Transverse colon (tissue), 4 donors: ENCODE measurements at regions not wholly inside any gene's neighbourhood (a gene's known extent, or its start where the extent isn't known, plus 50 kb on each side); places are given as distances from the start of the nearest gene placed in this dataset.

ENCODE experiments used
- DNase-seq: peaks from one replicate; pipeline ENCODE4 v3.0.0-alpha.2; 2019
- H3K27ac ChIP-seq, 4 donors: fragments of 200-600 bp; sonication (generic); 2 replicates each; pipeline ENCODE4 v1.5.1; 2016 to 2018; ENCODE audit warnings: inconsistent platforms in 4 of 4
- H3K27me3 ChIP-seq: fragments of 200-600 bp; sonication (generic); 2 replicates; pipeline ENCODE4 v1.5.1; 2017; ENCODE audit warnings: inconsistent platforms
- H3K36me3 ChIP-seq, 4 donors: fragments of 200-600 bp; sonication (generic); 2 replicates each; pipeline ENCODE4 v1.5.1; 2017 to 2019; ENCODE audit warnings: inconsistent platforms in 4 of 4
- H3K4me1 ChIP-seq, 4 donors: fragments of 200-600 bp; sonication (generic); 2 replicates each; pipeline ENCODE4 v1.5.1; 2017 to 2020; ENCODE audit warnings: inconsistent platforms in 4 of 4
- H3K4me3 ChIP-seq, 4 donors: fragments of 200-600 bp; sonication (generic); 1 replicate in 1 of 4; 2 replicates in 3 of 4; pipeline versions ENCODE4 v1.5.1 to v1.6.1; 2017 to 2019; ENCODE audit warnings: inconsistent platforms in 4 of 4
- H3K9me3 ChIP-seq, 2 donors: fragments of 200-600 bp; sonication (generic); 2 replicates each; pipeline ENCODE4 v1.5.1; 2017 to 2019; ENCODE audit warnings: inconsistent platforms in 2 of 2
- EP300 ChIP-seq: sonication (generic); formaldehyde crosslinking; IDR thresholded peaks from one replicate; pipeline ENCODE4 v1.6.1; 2017; ENCODE audit warnings: antibody characterized with exemption, low read depth
- POLR2A ChIP-seq: fragments of 450-650 bp; IDR thresholded peaks from one replicate; pipeline ENCODE4 v1.6.1; 2016; ENCODE audit warnings: antibody characterized with exemption, mild to moderate bottlenecking, moderate library complexity
- POLR2AphosphoS5 ChIP-seq, 3 donors: sonication (generic); formaldehyde crosslinking; IDR thresholded peaks; one replicate each; pipeline ENCODE4 v1.6.1; 2016; ENCODE audit warnings: antibody characterized with exemption in 3 of 3
- WGBS, 2 donors: methylation state at CpG; one replicate each; pipeline ENCODE4 v1.1.5; 2018; ENCODE audit warnings: low coverage in 1 of 2; 5-methylcytosine and 5-hydroxymethylcytosine counted together
- in situ Hi-C, 4 donors: fragments of 200-750 bp; cut with MboI; loops; one replicate each; pipeline versions ENCODE4 v1.15.0 to v1.15.1; 2017; ENCODE audit warnings: low sequenced_read_pairs in 3 of 4, low pct_ligation_motif_present in 1 of 4, low pct_unique_long_range_greater_than_20kb in 1 of 4
- intact Hi-C: fragments of 100-400 bp; cut with DNase I; formaldehyde crosslinking; loops from one replicate; pipeline ENCODE4 v1.15.1; 2023; ENCODE audit warnings: low total_unique reads
- TF ChIP-seq, protein P1 (sequence below), 5 experiments: fragments of 200-600 bp in 3 of 5; fragments of 450-650 bp in 2 of 5; sonication (generic) in 3 of 5; IDR thresholded peaks; 1 replicate in 2 of 5; 2 replicates in 3 of 5; pipeline ENCODE4 v1.5.1; 2016 to 2017; ENCODE audit warnings: antibody characterized with exemption in 5 of 5, inconsistent platforms in 3 of 5, mild to moderate bottlenecking in 2 of 5, moderate library complexity in 1 of 5

DNA sequence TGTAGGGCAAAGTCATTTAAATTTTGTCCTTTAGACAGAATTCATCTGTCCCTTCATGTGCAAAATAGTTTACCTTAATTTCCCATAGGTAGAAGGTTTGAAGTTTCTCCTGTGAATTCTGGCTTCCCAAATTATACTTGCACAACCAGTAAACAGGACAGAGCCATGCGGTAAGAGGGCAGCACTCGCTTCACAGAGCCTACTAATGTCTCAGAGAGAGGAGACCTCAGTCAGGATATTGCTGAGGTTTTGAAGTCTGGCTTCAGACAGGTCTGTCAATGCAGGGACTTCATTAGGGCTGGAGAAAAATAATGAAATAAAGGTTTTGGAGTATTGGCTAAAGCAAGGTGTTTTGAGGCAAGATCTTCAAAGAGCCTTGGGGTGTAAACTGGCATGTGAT, 91.4 kb downstream of the ANXA1 start:
- 83 to 85% methylated on average over 2 of the region's 2 CpGs for WGBS, 2 donors
- Histone ChIP-seq H3K9me3 (no peaks in the 10 kb centered on the region), H3K27ac (no peak overlapping the region), H3K4me3 (no peak overlapping the region), H3K36me3 (no peaks in the 10 kb centered on the region), H3K27me3 (no peaks in the 10 kb centered on the region), H3K4me1 (no peaks in the 10 kb centered on the region)
- in situ Hi-C loops (no loop called here), intact Hi-C loops (no loop called here)
- TF ChIP-seq EP300: no peak
- TF ChIP-seq POLR2AphosphoS5 (IDR thresholded peaks at IDR 0.05): no peak
- TF ChIP-seq, protein P1, sequence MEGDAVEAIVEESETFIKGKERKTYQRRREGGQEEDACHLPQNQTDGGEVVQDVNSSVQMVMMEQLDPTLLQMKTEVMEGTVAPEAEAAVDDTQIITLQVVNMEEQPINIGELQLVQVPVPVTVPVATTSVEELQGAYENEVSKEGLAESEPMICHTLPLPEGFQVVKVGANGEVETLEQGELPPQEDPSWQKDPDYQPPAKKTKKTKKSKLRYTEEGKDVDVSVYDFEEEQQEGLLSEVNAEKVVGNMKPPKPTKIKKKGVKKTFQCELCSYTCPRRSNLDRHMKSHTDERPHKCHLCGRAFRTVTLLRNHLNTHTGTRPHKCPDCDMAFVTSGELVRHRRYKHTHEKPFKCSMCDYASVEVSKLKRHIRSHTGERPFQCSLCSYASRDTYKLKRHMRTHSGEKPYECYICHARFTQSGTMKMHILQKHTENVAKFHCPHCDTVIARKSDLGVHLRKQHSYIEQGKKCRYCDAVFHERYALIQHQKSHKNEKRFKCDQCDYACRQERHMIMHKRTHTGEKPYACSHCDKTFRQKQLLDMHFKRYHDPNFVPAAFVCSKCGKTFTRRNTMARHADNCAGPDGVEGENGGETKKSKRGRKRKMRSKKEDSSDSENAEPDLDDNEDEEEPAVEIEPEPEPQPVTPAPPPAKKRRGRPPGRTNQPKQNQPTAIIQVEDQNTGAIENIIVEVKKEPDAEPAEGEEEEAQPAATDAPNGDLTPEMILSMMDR (IDR thresholded peaks at IDR 0.05): no peak
- no peak for TF ChIP-seq POLR2A
- no peak for DNase-seq

- Histone ChIP-seq H3K27me3 (no peaks in the 10 kb centered on the region), H3K27ac (no peak overlapping the region), H3K9me3 (no peaks in the 10 kb centered on the region), H3K4me1 (no peaks in the 10 kb centered on the region), H3K36me3 (no peaks in the 10 kb centered on the region), H3K4me3 (no peak overlapping the region)
- no peak for TF ChIP-seq POLR2A
- TF ChIP-seq EP300: no peak
- no peak for TF ChIP-seq POLR2AphosphoS5 (IDR thresholded peaks at IDR 0.05)
- TF ChIP-seq, protein P1 (IDR thresholded peaks at IDR 0.05): no peak
- intact Hi-C loops: no loop called here
- in situ Hi-C loops: no loop called here
- no peak for DNase-seq
- WGBS, 2 donors: 80% methylated on average over 13 of the region's 13 CpGs
Observed at GRCh38 chr9:73259086-73259696, 107.5 kb downstream of the ANXA1 start.

DNA sequence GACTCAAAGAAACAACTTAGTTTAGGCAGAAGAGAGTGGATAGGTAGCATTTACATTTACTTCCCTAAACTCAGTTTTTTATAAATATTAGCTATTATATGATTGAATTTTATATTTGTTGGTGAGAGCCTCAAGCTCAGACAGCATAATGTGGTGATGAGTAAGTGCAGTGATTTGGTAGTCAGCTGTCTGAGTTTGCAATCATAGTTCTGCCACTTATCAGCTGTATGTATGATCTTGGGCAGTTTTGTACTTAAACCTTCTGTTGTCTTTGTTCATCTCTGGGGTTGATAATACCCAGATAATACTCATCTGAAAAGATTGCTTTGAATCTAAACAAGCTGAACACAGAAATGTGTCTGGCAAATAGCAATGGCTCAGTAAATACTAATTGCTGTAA, 108.8 kb downstream of the ANXA1 start:
- Histone ChIP-seq H3K4me3 (no peak overlapping the region), H3K4me1 (no peaks in the 10 kb centered on the region), H3K27ac (no peak overlapping the region), H3K36me3 (no peaks in the 10 kb centered on the region), H3K9me3 (no peaks in the 10 kb centered on the region), H3K27me3 (no peaks in the 10 kb centered on the region)
- DNase-seq: no peak
- intact Hi-C loops: no loop called here
- no peak for TF ChIP-seq EP300
- no peak for TF ChIP-seq POLR2A
- TF ChIP-seq POLR2AphosphoS5 (IDR thresholded peaks at IDR 0.05): no peak
- TF ChIP-seq, protein P1 (IDR thresholded peaks at IDR 0.05): no peak
- in situ Hi-C loops: no loop called here

DNA sequence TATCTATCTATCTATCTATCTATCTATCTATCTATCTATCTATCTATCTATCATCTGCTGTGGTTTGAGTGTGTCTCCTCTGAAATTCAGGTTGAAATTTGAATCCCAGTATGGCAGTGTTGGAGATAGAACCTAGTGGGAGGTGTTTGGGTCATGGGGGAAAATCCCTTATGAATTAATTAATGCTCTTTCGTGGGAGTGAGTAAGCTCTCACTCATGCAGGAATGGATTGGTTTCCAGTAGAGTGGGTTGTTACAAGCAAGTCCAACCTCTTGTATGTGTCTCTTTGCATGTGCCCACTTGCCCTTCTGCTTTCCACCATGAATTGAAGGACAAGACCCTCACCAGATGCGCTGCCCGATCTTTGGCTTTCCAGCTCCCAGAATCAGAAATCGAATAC, 113.0 kb downstream of the ANXA1 start:
- no peak overlapping the region for H3K4me3 ChIP-seq
- H3K27me3 ChIP-seq: no peaks in the 10 kb centered on the region
- no peak overlapping the region for H3K27ac ChIP-seq
- intact Hi-C loops: no loop called here
- no peaks in the 10 kb centered on the region for H3K4me1 ChIP-seq
- 84 to 96% methylated on average over 3 to 4 of the region's 4 CpGs for WGBS, 2 donors
- no peak for DNase-seq
- no peak for TF ChIP-seq POLR2A
- no peak for TF ChIP-seq POLR2AphosphoS5 (IDR thresholded peaks at IDR 0.05)
- no peak for TF ChIP-seq EP300
- TF ChIP-seq, protein P1 (IDR thresholded peaks at IDR 0.05): no peak
- no peaks in the 10 kb centered on the region for H3K36me3 ChIP-seq
- in situ Hi-C loops: no loop called here
- no peaks in the 10 kb centered on the region for H3K9me3 ChIP-seq
